AG09319 (cell line): ENCODE measurements at regions not wholly inside any gene's neighbourhood (a gene's known extent, or its start where the extent isn't known, plus 50 kb on each side); places are given as distances from the start of the nearest gene placed in this dataset.
"Not testable (repeated sequence)": the region's sequence is repeated elsewhere in the genome, so short reads cannot be mapped to it uniquely, and the experiment has no call there.

ENCODE experiments used
- DNase-seq: peaks from one replicate; pipeline ENCODE4 v3.0.0-alpha.2; 2010; ENCODE audit warnings: low read depth; ENCODE audit errors: extremely low read depth
- CTCF ChIP-seq: IDR thresholded peaks from 2 replicates; pipeline ENCODE4 v1.5.1; 2011; ENCODE audit warnings: low read depth, mild to moderate bottlenecking, inconsistent platforms, low read length, moderate library complexity

- DNase-seq = no peak
- no peak for TF ChIP-seq CTCF
These were observed 242.3 kb downstream of the CCER1 start for GRCh38 chr12:90712671-90713070.

- DNase-seq = no peak
- TF ChIP-seq CTCF = no peak
These were observed 244.3 kb downstream of the CCER1 start for GRCh38 chr12:90710711-90711110.

- no peak for TF ChIP-seq CTCF
These were observed 248.9 kb downstream of the CCER1 start for GRCh38 chr12:90706036-90706435.

GRCh38 chr12:90695415-90695814, 259.6 kb downstream of the CCER1 start:
- no peak for DNase-seq

More at GRCh38 chr12:90706036-90706435, 248.9 kb downstream of the CCER1 start:
- DNase-seq = no peak

GRCh38 chr12:90690120-90690519, 264.9 kb downstream of the CCER1 start:
- TF ChIP-seq CTCF = no peak
- DNase-seq = no peak

More at GRCh38 chr12:90695415-90695814, 259.6 kb downstream of the CCER1 start:
- no peak; the same call in none of the 2 replicates for TF ChIP-seq CTCF

GRCh38 chr12:90687682-90688081, 267.3 kb downstream of the CCER1 start:
- not testable (repeated sequence) for DNase-seq

- DNase-seq = no peak
- TF ChIP-seq CTCF = no peak
These were observed 271.1 kb downstream of the CCER1 start for GRCh38 chr12:90683871-90684270.

GRCh38 chr12:90682398-90682797, 272.6 kb downstream of the CCER1 start:
- no peak for DNase-seq
- no peak for TF ChIP-seq CTCF
